Stimulated activated CD8-positive, alpha-beta memory T cell treated with anti-CD3 and anti-CD28 coated beads, Interleukin-4, amount 100 ng/mL, for 24 hours (primary cell): ENCODE measurements at regions not wholly inside any gene's neighbourhood (a gene's known extent, or its start where the extent isn't known, plus 50 kb on each side); places are given as distances from the start of the nearest gene placed in this dataset.

ENCODE experiments used
- DNase-seq: peaks from one replicate; pipeline ENCODE4 v3.0.0-alpha.2; 2020; ENCODE audit warnings: low read depth

DNA sequence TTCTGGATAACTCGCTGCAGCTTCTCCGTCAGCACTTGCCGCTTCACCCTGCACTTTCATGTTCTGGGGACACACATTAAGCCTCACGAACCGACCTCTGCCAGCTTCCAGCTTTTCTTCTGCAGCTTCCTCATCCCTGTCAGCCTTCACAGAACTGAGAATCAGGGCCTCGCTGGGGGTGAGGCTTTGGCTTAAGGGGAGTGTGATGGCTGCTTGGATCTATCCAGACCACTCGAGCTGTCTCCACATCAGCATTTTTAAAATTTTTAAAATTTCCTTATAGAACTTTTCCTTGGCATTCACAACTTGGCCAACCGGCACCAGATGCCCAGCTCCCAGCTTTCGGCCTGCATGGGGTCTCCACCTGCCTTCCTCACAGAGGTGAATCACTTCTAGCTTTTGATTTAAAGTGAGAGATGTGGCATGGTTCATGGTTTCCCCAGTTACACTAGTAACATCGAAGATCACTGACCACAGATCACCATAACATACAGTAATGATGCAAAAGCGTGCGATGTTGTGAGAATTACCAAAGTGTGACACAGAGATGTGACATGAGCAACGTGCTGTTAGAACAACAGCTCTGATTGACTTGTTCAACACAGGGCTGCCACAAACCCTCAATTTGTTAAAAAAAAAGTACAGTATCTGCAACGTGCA lies 139.1 kb upstream of the C14orf180 start:
- DNase-seq = no peak

DNA sequence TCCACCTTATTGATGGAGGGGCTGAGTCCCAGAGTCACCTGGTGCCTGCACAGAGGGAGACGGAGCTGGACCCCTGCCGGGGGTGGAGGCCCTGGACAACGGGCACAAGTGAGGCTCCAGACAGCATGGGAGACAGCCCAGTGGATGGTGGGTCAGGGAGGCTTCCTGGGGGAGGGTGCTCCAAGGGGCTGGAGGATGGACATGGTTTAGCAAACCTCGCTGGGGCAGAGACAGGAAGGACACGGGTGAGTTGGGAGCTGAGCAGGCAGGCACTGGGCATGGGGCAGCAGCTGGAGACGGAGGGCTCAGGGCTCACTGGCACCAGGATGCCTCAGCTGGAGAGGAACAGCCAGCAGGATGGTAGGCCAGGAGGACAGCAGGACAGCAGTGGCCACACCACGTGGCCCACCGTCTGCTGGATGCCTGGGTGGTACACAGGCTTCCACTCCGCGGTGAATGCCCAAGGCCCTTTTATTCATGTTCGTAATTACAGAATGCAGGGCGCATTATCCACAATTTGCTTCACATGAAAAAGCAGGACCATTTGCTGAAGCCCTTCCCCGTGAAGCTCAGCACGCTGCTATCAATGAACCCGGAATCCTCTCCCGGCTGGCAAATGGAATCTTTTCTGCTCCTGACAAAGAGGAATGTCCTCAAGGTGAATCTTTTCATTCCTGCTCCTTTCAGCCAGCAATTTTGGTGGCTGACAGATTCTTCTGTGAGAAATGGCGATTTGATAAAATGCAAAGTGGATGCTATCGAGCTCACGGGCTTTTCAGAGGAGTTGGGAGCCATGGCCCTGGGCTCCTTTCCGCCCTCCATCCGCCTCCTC lies 138.1 kb upstream of the C14orf180 start:
- no peak for DNase-seq

DNA sequence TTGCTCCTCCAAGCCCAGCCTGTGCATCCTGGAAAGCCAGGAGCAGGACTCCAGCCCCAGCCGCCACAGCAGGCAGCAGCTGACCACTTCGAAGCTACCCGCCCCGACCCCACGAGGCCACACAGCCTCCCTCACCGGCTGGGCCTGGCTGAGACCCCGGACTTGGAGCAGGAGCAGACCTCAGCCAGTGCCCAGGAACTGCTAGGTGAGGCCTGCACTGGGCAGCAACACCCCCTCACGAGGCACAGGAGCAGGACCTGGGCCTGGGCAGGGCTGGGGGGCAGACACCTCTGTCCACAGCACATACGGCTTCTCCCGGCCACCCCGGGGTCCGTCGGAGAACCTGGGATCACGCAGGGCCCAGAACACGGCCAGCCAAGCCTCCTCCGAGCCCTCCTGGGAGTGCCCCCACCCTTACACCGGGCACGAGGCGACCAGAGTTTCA lies 137.4 kb upstream of the C14orf180 start:
- DNase-seq = no peak

DNA sequence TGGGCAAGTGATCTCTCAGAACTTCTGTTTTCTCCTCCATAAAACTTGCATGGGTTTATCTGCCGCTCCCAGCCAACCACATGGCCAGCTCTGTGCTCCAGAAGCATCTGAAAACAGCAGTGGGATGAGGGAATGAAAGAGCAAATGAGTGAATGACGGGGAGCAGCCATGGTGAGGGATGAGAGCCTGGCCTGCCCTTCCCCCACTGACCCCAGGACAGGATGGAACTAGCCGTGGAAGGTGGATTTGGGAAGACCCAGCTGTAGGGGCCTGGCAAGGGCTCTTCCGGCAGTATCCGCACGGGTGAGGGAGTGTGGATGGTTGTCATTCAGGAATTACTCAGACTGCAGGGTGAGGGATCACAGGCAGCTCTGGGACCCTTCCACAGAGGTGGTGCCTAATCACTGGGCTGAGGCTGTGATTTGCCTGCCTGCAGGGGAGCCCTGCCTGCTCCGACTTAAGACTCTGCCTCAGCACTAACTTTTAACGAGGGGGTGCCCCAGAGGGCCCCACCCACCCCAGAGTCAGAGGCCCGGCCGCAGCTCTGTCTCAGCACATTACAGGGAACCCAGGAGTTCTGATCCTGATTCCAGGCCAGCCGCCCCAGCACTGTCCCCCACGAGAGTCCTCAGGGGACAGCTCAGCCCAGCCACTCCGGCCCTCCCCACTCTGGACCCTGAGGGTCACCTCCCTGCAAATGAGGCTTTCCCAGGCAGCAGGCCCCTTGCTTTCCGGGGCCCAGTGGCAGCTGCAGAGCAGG lies 136.8 kb upstream of the C14orf180 start:
- DNase-seq = no peak

GRCh38 chr14:104443391-104444158 lies 136.0 kb upstream of the C14orf180 start:
- no peak for DNase-seq

DNA sequence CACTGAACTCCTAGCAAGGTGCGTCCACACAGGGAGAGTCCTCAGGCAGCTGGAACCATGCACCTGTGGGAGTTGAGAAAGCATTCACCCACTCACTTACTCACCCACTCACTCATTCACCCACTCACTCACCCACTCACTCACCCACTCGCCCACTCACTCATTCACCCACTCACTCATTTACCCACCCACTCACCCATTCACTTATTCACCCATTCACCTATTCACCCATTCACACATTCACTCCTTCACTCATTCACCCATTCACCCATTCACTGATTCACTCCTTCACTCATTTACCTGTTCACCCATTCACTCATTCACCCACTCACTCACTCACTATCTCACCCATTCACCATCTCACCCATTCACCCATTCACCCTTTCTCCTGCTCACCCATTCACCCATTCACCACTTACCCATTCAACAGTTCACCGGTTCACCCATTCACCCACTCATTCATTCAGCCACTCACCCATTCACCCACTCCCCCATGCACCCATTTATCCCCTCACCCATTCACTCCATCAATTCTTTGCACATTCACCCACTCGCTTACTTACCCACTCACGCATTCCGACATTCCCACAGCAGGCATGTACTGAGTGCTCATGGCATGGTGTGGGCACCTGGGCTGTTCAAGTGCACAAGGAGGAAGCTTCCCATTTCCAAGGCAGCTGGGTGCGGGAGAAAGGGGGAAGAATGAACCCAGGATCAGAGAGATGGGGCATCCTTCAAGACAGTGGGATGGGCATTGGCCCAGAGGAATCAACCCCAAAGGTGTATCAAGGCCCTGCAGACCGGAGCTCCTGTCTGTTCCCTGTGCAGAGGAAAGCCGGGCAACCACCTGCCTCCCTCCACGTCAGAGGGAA lies 135.2 kb upstream of the C14orf180 start:
- DNase-seq = no peak

DNA sequence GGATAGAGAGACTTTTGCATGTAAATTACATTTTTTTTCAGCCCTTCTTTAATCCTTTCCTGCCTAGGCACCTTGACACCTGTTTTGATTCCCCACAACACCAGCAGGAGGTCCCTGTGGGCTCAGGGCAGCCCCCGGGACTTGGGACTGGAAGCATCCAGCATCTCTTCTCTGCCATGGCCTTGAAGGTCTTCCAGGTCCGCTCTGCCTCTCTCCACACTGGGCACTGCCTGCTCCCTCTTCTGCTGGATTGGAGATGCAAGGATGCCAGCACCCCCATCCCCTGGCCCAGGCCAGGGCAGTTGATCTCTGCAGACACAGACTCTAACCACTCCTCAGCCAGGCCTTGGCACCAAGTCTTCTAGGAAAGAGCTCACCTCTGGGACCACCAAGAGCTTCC lies 134.5 kb upstream of the C14orf180 start:
- no peak for DNase-seq

DNA sequence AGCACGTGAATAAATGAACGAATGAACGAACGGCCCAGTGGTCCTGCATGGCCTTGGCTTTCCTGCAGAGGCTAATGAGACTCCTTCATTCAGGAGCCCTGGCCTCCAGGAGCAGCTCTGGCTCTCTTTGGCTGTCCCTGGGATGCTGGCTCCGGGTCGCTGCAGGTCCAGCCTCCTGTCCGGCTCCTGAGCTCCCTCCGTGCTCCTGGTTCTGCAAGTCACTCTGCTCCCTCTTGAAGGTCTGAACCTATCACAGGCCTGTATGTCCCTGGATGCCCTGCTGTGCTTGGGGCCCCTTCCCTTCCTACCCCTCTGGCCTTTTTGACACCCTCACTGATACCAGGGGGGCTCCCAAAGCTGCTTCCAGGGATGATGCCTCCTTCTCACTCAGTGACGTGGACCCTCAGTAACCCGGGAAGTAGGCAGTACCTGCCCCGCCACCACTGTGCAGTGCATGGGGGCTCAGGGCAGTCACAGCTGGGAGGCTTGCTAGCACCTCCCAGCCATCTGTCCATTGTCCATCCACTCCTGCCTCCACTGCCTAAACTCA lies 133.7 kb upstream of the C14orf180 start:
- DNase-seq = no peak

DNA sequence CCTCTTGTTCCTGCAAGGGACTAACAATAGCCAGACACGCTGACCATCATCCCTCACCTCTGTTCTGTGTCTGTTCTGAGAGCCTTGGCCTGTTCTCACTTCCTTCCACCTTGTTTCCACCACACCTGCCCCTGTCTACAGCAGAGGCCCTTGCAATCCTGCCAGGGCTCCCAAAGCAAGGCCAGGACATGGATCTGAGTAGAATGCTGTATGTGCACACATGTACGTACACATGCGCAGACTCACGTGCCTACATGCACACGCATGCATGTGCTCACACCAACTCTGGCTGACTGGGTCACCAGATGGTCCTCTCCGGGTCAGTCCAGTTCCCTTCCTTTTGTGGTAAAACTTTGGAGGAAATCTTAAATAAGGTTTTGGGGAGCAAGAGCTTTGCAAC lies 133.0 kb upstream of the C14orf180 start:
- DNase-seq = no peak

- DNase-seq = no peak
These were observed 131.8 kb upstream of the C14orf180 start for GRCh38 chr14:104447750-104448149.

GRCh38 chr14:104448321-104448720 lies 131.2 kb upstream of the C14orf180 start:
- DNase-seq = no peak

GRCh38 chr14:104448721-104449120 lies 130.8 kb upstream of the C14orf180 start:
- no peak for DNase-seq

- DNase-seq = no peak
These were observed 128.7 kb upstream of the C14orf180 start for GRCh38 chr14:104450811-104451401.

GRCh38 chr14:104451474-104451873 lies 128.1 kb upstream of the C14orf180 start:
- no peak for DNase-seq

GRCh38 chr14:104458845-104459244 lies 120.7 kb upstream of the C14orf180 start:
- no peak for DNase-seq

DNA sequence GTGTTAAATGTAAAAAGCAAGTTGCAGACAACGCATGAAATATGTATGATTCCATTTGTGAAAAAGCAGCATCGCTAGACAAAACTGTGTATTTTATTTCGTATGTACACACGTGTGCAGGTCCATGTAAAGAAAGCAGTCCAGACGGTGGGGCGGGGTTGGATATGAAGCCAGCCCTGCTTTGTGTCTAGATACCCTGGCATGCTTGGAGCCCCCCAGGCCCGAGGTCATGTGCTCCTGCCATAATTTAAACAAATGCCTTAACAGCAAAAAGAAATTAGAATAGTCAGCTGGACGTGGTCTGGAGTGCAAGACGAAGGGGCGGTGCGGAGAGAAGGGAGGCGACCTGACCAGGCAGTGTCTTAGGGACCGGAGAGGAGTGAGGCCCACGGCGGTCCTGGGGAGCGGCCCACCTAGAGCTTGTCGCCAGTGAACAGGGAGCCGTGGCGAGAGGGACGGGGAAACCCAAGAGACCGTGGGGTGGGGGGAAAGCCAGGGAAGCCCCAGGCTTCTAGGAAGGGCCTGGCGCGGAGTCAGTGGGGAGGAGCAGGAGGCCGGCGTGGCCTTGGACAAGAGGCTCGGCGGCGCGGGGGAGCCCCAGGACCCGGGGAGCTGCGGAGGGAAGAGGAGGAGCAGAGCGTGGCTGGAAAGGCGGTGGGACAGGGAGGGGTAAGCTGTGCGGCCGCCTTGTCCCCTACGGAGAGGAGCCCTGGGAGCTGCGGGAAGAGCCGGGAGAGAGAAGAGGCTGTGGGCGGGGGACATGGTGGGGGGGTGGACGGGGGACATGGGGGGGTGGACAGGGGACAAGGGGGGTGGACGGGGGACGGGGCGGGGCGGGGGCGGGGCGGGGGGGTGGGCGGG lies 118.5 kb upstream of the C14orf180 start:
- DNase-seq = no peak

GRCh38 chr14:104461676-104462449 lies 117.7 kb upstream of the C14orf180 start:
- DNase-seq = no peak
